K562 (cell line): ENCODE measurements at regions not wholly inside any gene's neighbourhood (a gene's known extent, or its start where the extent isn't known, plus 50 kb on each side); places are given as distances from the start of the nearest gene placed in this dataset.

Source experiments
- ATAC-seq: fragments of 200-7000 bp; cut with Tn5 transposase; 3 replicates; pipeline ENCODE4 v1.9.1; 2020; ENCODE audit warnings: moderate library complexity
- BruUV-seq: library from RNA; stranded (reverse); fragments of 400-500 nt; replicated peaks from 2 replicates; lab custom pipeline; 2021; lab: Mats Ljungman, UMichigan
- CTCF ChIA-PET: fragments of 300-600 bp; formaldehyde crosslinking; extraction: SDS; loops from one replicate; lab custom pipeline; 2021; ENCODE audit warnings: low intra/inter-chr PET ratio; lab: Yijun Ruan, JAX
- POLR2A ChIA-PET: fragments of 300-600, 350-650 bp; sonication (Branson Sonifier 250); formaldehyde crosslinking; extraction: SDS; loops from one replicate; lab custom pipeline; 2021; ENCODE audit warnings: antibody characterized with exemption, inconsistent platforms; lab: Yijun Ruan, JAX
- DNase-seq, 4 experiments: peaks; one replicate each; pipeline versions ENCODE4 v3.0.0 to v3.0.0-alpha.2; 2011 to 2018; ENCODE audit warnings: low spot score in 3 of 4, mixed read lengths in 3 of 4; ENCODE audit errors: extremely low read depth in 1 of 4
- FAIRE-seq: peaks from 2 replicates; lab custom pipeline; 2011; peaks lifted over from hg19 to GRCh38; lab: Jason Lieb, UNC
- H2AFZ ChIP-seq: 2 replicates; pipeline ENCODE4 v1.6.0; 2011; ENCODE audit warnings: low read depth, low read length, control low read depth, inconsistent platforms
- H3K27ac ChIP-seq: fragments of 200-600 bp; 3 replicates; pipeline ENCODE4 v1.8.0; 2011; ENCODE audit warnings: low read depth, mild to moderate bottlenecking, control low read depth, inconsistent platforms, low read length, moderate library complexity, mixed read lengths; ENCODE audit errors: extremely low read depth
- H3K27me3 ChIP-seq, 2 experiments: fragments of 300-600 bp in 1 of 2; 2 replicates in 1 of 2; 3 replicates in 1 of 2; pipeline versions ENCODE4 v1.6.0 to v1.8.0; 2011; ENCODE audit warnings: inconsistent platforms in 2 of 2, low read length in 2 of 2, mild to moderate bottlenecking in 1 of 2, mixed read lengths in 1 of 2, moderate library complexity in 1 of 2; ENCODE audit not compliant: control insufficient read depth in 2 of 2, insufficient read depth in 2 of 2
- H3K36me3 ChIP-seq: fragments of 300-600 bp; 3 replicates; pipeline ENCODE4 v1.8.0; 2011; ENCODE audit warnings: mild to moderate bottlenecking, low read length, inconsistent platforms; ENCODE audit not compliant: control insufficient read depth, insufficient read depth
- H3K4me1 ChIP-seq, 2 experiments: fragments of 200-600 bp in 1 of 2; replicated peaks in 1 of 2; 2 replicates in 1 of 2; 3 replicates in 1 of 2; pipeline versions ENCODE4 v1.5.1 to v1.8.0; 2011; ENCODE audit warnings: inconsistent platforms in 2 of 2, low read length in 2 of 2, mild to moderate bottlenecking in 1 of 2, mixed read lengths in 1 of 2, moderate library complexity in 1 of 2; ENCODE audit not compliant: control insufficient read depth in 2 of 2, insufficient read depth in 2 of 2
- H3K4me2 ChIP-seq: 2 replicates; pipeline ENCODE4 v1.6.1; 2011; ENCODE audit warnings: low read length, control low read depth, inconsistent platforms, mixed read lengths; ENCODE audit not compliant: insufficient read depth
- H3K4me3 ChIP-seq: fragments of 200-600 bp; sonication (generic), shearing (Covaris generic); 2 replicates; pipeline ENCODE4 v1.5.1; 2016; ENCODE audit warnings: control low read depth, inconsistent platforms
- H3K79me2 ChIP-seq: fragments of 200-600 bp; 3 replicates; pipeline ENCODE4 v1.8.0; 2011; ENCODE audit warnings: low read length, inconsistent platforms; ENCODE audit not compliant: control insufficient read depth, insufficient read depth
- H3K9ac ChIP-seq, 2 experiments: 2 replicates each; pipeline versions ENCODE4 v1.6.0 to v1.6.1; 2011; ENCODE audit warnings: low read depth in 2 of 2, low read length in 2 of 2, control low read depth in 1 of 2, inconsistent platforms in 1 of 2, mild to moderate bottlenecking in 1 of 2, mixed read lengths in 1 of 2; ENCODE audit not compliant: insufficient read depth in 1 of 2
- H3K9me1 ChIP-seq: one replicate; pipeline ENCODE4 v1.6.0; 2011; ENCODE audit warnings: inconsistent platforms, mild to moderate bottlenecking, low read length, moderate library complexity; ENCODE audit not compliant: control insufficient read depth, insufficient read depth
- H3K9me3 ChIP-seq: replicated peaks from 2 replicates; pipeline ENCODE4 v1.5.1; 2011; ENCODE audit warnings: low read depth, low read length, inconsistent platforms; ENCODE audit not compliant: control insufficient read depth, insufficient read depth
- H4K20me1 ChIP-seq: replicated peaks from 2 replicates; pipeline ENCODE4 v1.6.1; 2011; ENCODE audit warnings: low read length, inconsistent platforms, mixed read lengths; ENCODE audit not compliant: control insufficient read depth, insufficient read depth
- FOXA3 ChIP-seq, 2 experiments: fragments of 450-650 bp in 1 of 2; sonication (generic) in 1 of 2; formaldehyde crosslinking; IDR thresholded peaks in 1 of 2; conservative IDR thresholded peaks in 1 of 2; 2 replicates each; pipeline versions ENCODE4 v1.4.0 to v1.8.0; 2020 to 2022; ENCODE audit warnings: mild to moderate bottlenecking in 2 of 2, missing genetic modification reagents in 1 of 2
- HNRNPL ChIP-seq: fragments of 200-400 bp; formaldehyde crosslinking; IDR thresholded peaks from 2 replicates; pipeline ENCODE4 v1.6.1; 2017; ENCODE audit warnings: low read depth, mild to moderate bottlenecking, low read length
- MCM3 ChIP-seq: fragments of 450-650 bp; IDR thresholded peaks from 2 replicates; pipeline ENCODE4 v1.6.1; 2016
- MLLT1 ChIP-seq, 2 experiments: fragments of 450-650 bp; IDR thresholded peaks; 2 replicates each; pipeline ENCODE4 v1.6.1; 2016
- PTBP1 ChIP-seq: fragments of 200-400 bp; formaldehyde crosslinking; IDR thresholded peaks from 2 replicates; pipeline ENCODE4 v1.6.1; 2017; ENCODE audit warnings: low read depth, low read length
- ZNF280A ChIP-seq: fragments of 450-650 bp; IDR thresholded peaks from 2 replicates; pipeline ENCODE4 v1.6.1; 2018; ENCODE audit warnings: mild to moderate bottlenecking, low read depth; ENCODE audit not compliant: partially characterized antibody
- ZNF311 ChIP-seq: fragments of 250-450 bp; sonication (Bioruptor Pico); IDR thresholded peaks from 2 replicates; pipeline ENCODE4 v1.4.0; 2020; ENCODE audit warnings: mild to moderate bottlenecking, moderate library complexity
- WGBS: fragments of 100-300 bp; shearing (Covaris generic); methylation state at CpG from one replicate; pipeline ENCODE4 v1.1.6; 2016; ENCODE audit warnings: low coverage, mixed read lengths; ENCODE audit not compliant: insufficient coverage; ENCODE audit errors: missing lambda C conversion rate; 5-methylcytosine and 5-hydroxymethylcytosine counted together
- in situ Hi-C: fragments of 300-500 bp; cut with MboI; formaldehyde crosslinking; loops from 4 replicates; pipeline ENCODE4 v1.15.0; 2018; ENCODE audit warnings: inconsistent platforms, mixed read lengths
- intact Hi-C: fragments of 100-400 bp; cut with micrococcal nuclease; formaldehyde crosslinking; loops from 2 replicates; pipeline ENCODE4 v1.14.2; 2022
- TF ChIP-seq, protein P1 (sequence below): sonication (generic); formaldehyde crosslinking; IDR thresholded peaks from 2 replicates; pipeline ENCODE4 v1.8.0; 2022; ENCODE audit warnings: mild to moderate bottlenecking, low read depth, missing genetic modification reagents
- TF ChIP-seq, protein P2 (sequence below): fragments of 250-450 bp; sonication (Bioruptor Pico); IDR thresholded peaks from 2 replicates; pipeline ENCODE4 v1.8.0; 2021; ENCODE audit warnings: moderate library complexity, mild to moderate bottlenecking, inconsistent platforms
- TF ChIP-seq, protein P3 (sequence below): fragments of 450-650 bp; IDR thresholded peaks from 2 replicates; pipeline ENCODE4 v1.6.1; 2017; ENCODE audit warnings: mild to moderate bottlenecking, moderate library complexity

DNA sequence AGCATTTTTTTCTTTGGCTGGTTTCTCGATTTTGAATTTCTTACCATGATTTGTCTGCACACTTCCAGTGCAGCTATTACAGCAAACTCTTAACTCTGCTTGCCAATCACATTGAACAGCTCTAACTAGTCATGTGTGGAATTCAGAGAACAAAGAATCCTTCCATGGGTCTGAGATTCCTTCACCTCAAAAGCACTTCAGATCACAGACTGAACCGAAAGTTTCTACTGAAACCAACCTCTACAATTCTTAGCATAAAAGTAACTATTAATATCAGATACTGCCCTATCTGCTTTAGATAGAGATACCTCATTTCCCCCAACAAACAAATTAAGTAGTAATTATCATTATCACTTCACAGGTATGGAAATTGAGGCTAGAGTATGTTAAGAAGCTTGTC lies 56.5 kb upstream of the SP4 start:
- WGBS: 9% methylated on average over 2 of the region's 2 CpGs
- ATAC-seq (no peak), DNase-seq (no peak), FAIRE-seq (no peak)
- Histone ChIP-seq H3K9me3 (no peaks in the 10 kb centered on the region), H3K4me2 (no peak overlapping the region), H3K79me2 (no peaks in the 10 kb centered on the region), H3K4me3 (no peak overlapping the region), H3K27me3 (no peaks in the 10 kb centered on the region), H4K20me1 (no peaks in the 10 kb centered on the region), H3K36me3 (no peaks in the 10 kb centered on the region), H3K4me1 (no peaks in the 10 kb centered on the region; a peak in 1 of 5 replicates), H3K9me1 (no peaks in the 10 kb centered on the region), H3K27ac (no peak overlapping the region), H2AFZ (no peak overlapping the region), H3K9ac (no peak overlapping the region)
- ChIA-PET POLR2A (no interaction called here), CTCF (no interaction called here)
- intact Hi-C loops: no loop called here
- in situ Hi-C loops: no loop called here
- TF ChIP-seq ZNF280A: no peak
- no peak for TF ChIP-seq MLLT1 (IDR thresholded peaks at IDR 0.05)
- TF ChIP-seq, protein P1, sequence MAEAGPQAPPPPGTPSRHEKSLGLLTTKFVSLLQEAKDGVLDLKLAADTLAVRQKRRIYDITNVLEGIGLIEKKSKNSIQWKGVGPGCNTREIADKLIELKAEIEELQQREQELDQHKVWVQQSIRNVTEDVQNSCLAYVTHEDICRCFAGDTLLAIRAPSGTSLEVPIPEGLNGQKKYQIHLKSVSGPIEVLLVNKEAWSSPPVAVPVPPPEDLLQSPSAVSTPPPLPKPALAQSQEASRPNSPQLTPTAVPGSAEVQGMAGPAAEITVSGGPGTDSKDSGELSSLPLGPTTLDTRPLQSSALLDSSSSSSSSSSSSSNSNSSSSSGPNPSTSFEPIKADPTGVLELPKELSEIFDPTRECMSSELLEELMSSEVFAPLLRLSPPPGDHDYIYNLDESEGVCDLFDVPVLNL (CRISPR knock-in tag): no peak
- TF ChIP-seq, protein P2, sequence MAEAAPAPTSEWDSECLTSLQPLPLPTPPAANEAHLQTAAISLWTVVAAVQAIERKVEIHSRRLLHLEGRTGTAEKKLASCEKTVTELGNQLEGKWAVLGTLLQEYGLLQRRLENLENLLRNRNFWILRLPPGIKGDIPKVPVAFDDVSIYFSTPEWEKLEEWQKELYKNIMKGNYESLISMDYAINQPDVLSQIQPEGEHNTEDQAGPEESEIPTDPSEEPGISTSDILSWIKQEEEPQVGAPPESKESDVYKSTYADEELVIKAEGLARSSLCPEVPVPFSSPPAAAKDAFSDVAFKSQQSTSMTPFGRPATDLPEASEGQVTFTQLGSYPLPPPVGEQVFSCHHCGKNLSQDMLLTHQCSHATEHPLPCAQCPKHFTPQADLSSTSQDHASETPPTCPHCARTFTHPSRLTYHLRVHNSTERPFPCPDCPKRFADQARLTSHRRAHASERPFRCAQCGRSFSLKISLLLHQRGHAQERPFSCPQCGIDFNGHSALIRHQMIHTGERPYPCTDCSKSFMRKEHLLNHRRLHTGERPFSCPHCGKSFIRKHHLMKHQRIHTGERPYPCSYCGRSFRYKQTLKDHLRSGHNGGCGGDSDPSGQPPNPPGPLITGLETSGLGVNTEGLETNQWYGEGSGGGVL (CRISPR knock-in tag): no peak
- no peak for TF ChIP-seq PTBP1
- no peak for TF ChIP-seq MCM3
- no peak for TF ChIP-seq HNRNPL
- TF ChIP-seq, protein P3, sequence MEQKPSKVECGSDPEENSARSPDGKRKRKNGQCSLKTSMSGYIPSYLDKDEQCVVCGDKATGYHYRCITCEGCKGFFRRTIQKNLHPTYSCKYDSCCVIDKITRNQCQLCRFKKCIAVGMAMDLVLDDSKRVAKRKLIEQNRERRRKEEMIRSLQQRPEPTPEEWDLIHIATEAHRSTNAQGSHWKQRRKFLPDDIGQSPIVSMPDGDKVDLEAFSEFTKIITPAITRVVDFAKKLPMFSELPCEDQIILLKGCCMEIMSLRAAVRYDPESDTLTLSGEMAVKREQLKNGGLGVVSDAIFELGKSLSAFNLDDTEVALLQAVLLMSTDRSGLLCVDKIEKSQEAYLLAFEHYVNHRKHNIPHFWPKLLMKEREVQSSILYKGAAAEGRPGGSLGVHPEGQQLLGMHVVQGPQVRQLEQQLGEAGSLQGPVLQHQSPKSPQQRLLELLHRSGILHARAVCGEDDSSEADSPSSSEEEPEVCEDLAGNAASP: no peak
- no peak for TF ChIP-seq ZNF311 (CRISPR knock-in tag)
- no peak for TF ChIP-seq FOXA3 (CRISPR knock-in tag; conservative IDR thresholded peaks at IDR 0.05 in 1 of 2, IDR thresholded peaks at IDR 0.05 in 1 of 2)
- BruUV-seq: no TSS peak
